Body of pancreas (tissue), 4 donors: ENCODE measurements at regions not wholly inside any gene's neighbourhood (a gene's known extent, or its start where the extent isn't known, plus 50 kb on each side); places are given as distances from the start of the nearest gene placed in this dataset.

Source experiments
- CTCF ChIP-seq, 7 experiments: fragments of 450-650 bp in 4 of 7; fragments of 200-600 bp in 3 of 7; sonication (generic) in 3 of 7; IDR thresholded peaks; one replicate each; pipeline ENCODE4 v1.5.1; 2016 to 2019; ENCODE audit warnings: antibody characterized with exemption in 7 of 7
- POLR2A ChIP-seq, 3 donors: fragments of 450-650 bp; IDR thresholded peaks; one replicate each; pipeline ENCODE4 v1.6.1; 2016; ENCODE audit warnings: antibody characterized with exemption in 3 of 3, mild to moderate bottlenecking in 2 of 3

DNA sequence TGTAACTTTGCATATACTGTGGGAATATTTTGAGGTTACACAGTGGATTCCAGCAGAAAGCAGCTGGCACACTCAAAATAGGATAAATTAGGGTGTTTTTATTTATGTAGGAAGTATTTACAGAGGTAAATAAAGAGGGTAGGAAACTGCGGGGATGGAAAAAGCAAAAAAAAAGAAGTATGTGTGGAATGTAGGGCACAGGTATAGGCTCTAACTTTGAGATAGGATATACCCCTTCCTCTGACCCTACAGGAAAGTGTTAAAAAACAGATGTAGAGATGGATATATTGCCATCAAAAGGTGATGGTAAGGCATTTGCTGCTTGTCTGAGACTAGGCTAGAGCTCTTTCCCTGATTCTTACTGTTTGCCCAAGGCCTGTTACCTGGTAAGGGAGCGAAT, 173.1 kb upstream of the ANK2 start:
- TF ChIP-seq POLR2A (IDR thresholded peaks at IDR 0.05) (no peak), CTCF (IDR thresholded peaks at IDR 0.05) (no peak)
